ENCODE measurements at regions not wholly inside any gene's neighbourhood (a gene's known extent, or its start where the extent isn't known, plus 50 kb on each side); places are given as distances from the start of the nearest gene placed in this dataset.

DNA sequence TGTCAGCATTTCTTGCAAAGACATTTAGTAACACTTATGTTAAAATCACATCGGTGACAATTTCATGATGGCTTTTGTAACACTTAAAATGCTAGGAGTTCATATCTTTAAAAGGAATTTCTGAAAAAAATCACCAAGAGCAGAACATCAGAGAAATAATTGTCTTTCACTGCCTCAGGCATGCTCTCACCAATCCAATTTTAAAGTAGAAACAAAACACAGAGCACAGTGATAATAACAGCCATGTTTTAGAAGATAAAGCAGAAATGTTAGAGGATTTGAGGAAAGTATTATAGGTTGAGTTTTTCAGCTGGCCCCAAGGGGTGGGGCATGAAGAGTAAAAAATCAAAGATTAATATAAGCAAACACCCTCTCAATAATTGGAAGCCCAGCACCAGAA lies 1037.6 kb downstream of the DSC3 start:
- Histone ChIP-seq H3K27ac (ENCODE audit: low read depth, low read length) (no peak overlapping the region), H3K4me1 (ENCODE audit: control insufficient read depth in 1 of 2, insufficient read depth in 2 of 2, low read length in 2 of 2) (no peaks in the 10 kb centered on the region), H4K8ac (ENCODE audit: low read depth, low read length) (no peak overlapping the region), H3K14ac (ENCODE audit: low read length) (no peak overlapping the region), H3K36me3 (ENCODE audit: control insufficient read depth in 1 of 2, insufficient read depth in 2 of 2, low read length in 2 of 2) (no peaks in the 10 kb centered on the region), H2AK5ac (ENCODE audit: low read length) (no peak overlapping the region), H3K4me2 (ENCODE audit: low read length) (no peak overlapping the region), H2AFZ (ENCODE audit: insufficient read depth, low read length, poor library complexity) (no peak overlapping the region), H3K18ac (ENCODE audit: low read length) (no peak overlapping the region), H2BK120ac (ENCODE audit: insufficient read depth, low read length, poor library complexity) (no peak overlapping the region), H3K27me3 (ENCODE audit: insufficient read depth, low read length) (no peaks in the 10 kb centered on the region), H4K12ac (ENCODE audit: low read depth, low read length) (no peak overlapping the region), H3K4ac (ENCODE audit: low read depth, low read length) (no peak overlapping the region), H3K9ac (ENCODE audit: low read length) (no peak overlapping the region), H3K79me2 (ENCODE audit: control insufficient read depth, insufficient read depth, low read length, poor library complexity) (no peaks in the 10 kb centered on the region), H3K79me1 (ENCODE audit: low read length) (no peaks in the 10 kb centered on the region), H3K23ac (ENCODE audit: low read length) (no peak overlapping the region), H2BK12ac (ENCODE audit: low read length) (no peak overlapping the region), H2BK5ac (ENCODE audit: low read depth, low read length, poor library complexity) (no peak overlapping the region), H3K9me3 (ENCODE audit: insufficient read depth, low read depth, low read length) (no peaks in the 10 kb centered on the region), H3K4me3 (ENCODE audit: low read depth, low read length) (no peak overlapping the region), H4K91ac (ENCODE audit: low read depth, low read length) (no peak overlapping the region)
- no peak for DNase-seq
- no CpG with 5 or more reads among the region's 1 CpG for WGBS (ENCODE audit: extremely low coverage, insufficient coverage, insufficient read length)

DNA sequence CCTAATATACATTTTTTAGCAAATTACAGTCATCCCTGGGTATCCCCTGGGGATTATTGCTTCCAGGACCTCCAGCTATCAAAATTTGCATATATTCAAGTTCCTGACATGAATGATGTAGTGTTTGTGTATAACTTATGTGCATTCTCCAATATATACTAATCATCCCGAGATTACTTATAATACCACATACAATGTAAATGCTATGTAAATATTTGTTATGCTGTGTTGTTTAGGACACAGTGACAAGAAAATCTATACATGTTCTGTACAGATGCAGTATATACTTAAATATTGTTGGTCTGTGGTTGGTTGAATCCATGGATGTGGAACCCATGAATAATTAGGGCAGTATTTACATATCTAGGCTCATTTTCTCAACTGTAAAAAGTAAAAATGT lies 1060.3 kb downstream of the DSC3 start:
- Histone ChIP-seq H4K8ac (ENCODE audit: low read depth, low read length) (no peak overlapping the region), H3K4me1 (ENCODE audit: control insufficient read depth in 1 of 2, insufficient read depth in 2 of 2, low read length in 2 of 2) (no peaks in the 10 kb centered on the region), H3K4me3 (ENCODE audit: low read depth, low read length) (no peak overlapping the region), H3K23ac (ENCODE audit: low read length) (no peak overlapping the region), H2BK120ac (ENCODE audit: insufficient read depth, low read length, poor library complexity) (no peak overlapping the region), H3K27me3 (ENCODE audit: insufficient read depth, low read length) (no peaks in the 10 kb centered on the region), H3K79me1 (ENCODE audit: low read length) (no peaks in the 10 kb centered on the region), H4K12ac (ENCODE audit: low read depth, low read length) (no peak overlapping the region), H3K36me3 (ENCODE audit: control insufficient read depth in 1 of 2, insufficient read depth in 2 of 2, low read length in 2 of 2) (no peaks in the 10 kb centered on the region), H3K27ac (ENCODE audit: low read depth, low read length) (no peak overlapping the region), H2BK12ac (ENCODE audit: low read length) (no peak overlapping the region), H2AK5ac (ENCODE audit: low read length) (no peak overlapping the region), H3K18ac (ENCODE audit: low read length) (no peak overlapping the region), H3K79me2 (ENCODE audit: control insufficient read depth, insufficient read depth, low read length, poor library complexity) (no peaks in the 10 kb centered on the region), H3K4me2 (ENCODE audit: low read length) (no peak overlapping the region), H3K9me3 (ENCODE audit: insufficient read depth, low read depth, low read length) (no peaks in the 10 kb centered on the region), H4K91ac (ENCODE audit: low read depth, low read length) (no peak overlapping the region), H2AFZ (ENCODE audit: insufficient read depth, low read length, poor library complexity) (no peak overlapping the region), H2BK5ac (ENCODE audit: low read depth, low read length, poor library complexity) (no peak overlapping the region), H3K14ac (ENCODE audit: low read length) (no peak overlapping the region), H3K9ac (ENCODE audit: low read length) (no peak overlapping the region), H3K4ac (ENCODE audit: low read depth, low read length) (no peak overlapping the region)
- WGBS (ENCODE audit: extremely low coverage, insufficient coverage, insufficient read length) = no CpG with 5 or more reads among the region's 1 CpG
- DNase-seq = no peak

DNA sequence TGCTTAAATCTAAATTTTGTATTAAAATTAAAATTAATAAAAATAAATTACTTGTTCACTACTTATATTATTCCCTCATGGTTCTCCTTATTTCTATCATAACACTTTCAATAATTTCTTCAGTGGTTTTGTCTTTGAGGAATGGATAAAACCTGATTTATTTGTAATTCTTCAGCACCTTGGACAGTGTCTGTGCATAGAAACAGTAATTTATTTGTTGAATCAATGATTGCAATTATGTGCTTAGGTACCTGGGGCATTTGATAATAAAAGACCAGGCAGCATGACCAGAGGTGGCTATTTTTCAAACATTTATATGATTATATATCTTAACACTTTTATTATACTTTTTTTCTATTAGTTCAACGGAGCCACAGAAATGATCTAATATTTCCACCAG lies 1062.7 kb downstream of the DSC3 start:
- H3K4ac ChIP-seq (ENCODE audit: low read depth, low read length) = no peak overlapping the region
- H3K79me1 ChIP-seq (ENCODE audit: low read length) = no peaks in the 10 kb centered on the region
- DNase-seq = no peak
- H3K23ac ChIP-seq (ENCODE audit: low read length) = no peak overlapping the region
- H3K79me2 ChIP-seq (ENCODE audit: control insufficient read depth, insufficient read depth, low read length, poor library complexity) = no peaks in the 10 kb centered on the region
- no peak overlapping the region for H4K12ac ChIP-seq (ENCODE audit: low read depth, low read length)
- no peaks in the 10 kb centered on the region for H3K36me3 ChIP-seq (ENCODE audit: control insufficient read depth in 1 of 2, insufficient read depth in 2 of 2, low read length in 2 of 2)
- H4K8ac ChIP-seq (ENCODE audit: low read depth, low read length) = no peak overlapping the region
- no peak overlapping the region for H2BK5ac ChIP-seq (ENCODE audit: low read depth, low read length, poor library complexity)
- no peak overlapping the region for H3K18ac ChIP-seq (ENCODE audit: low read length)
- no peak overlapping the region for H3K9ac ChIP-seq (ENCODE audit: low read length)
- H3K4me1 ChIP-seq (ENCODE audit: control insufficient read depth in 1 of 2, insufficient read depth in 2 of 2, low read length in 2 of 2) = no peaks in the 10 kb centered on the region
- H2AFZ ChIP-seq (ENCODE audit: insufficient read depth, low read length, poor library complexity) = no peak overlapping the region
- no CpG with 5 or more reads among the region's 1 CpG for WGBS (ENCODE audit: extremely low coverage, insufficient coverage, insufficient read length)
- H2AK5ac ChIP-seq (ENCODE audit: low read length) = no peak overlapping the region
- no peak overlapping the region for H3K27ac ChIP-seq (ENCODE audit: low read depth, low read length)
- H3K4me2 ChIP-seq (ENCODE audit: low read length) = no peak overlapping the region
- H2BK12ac ChIP-seq (ENCODE audit: low read length) = no peak overlapping the region
- no peaks in the 10 kb centered on the region for H3K27me3 ChIP-seq (ENCODE audit: insufficient read depth, low read length)
- H3K9me3 ChIP-seq (ENCODE audit: insufficient read depth, low read depth, low read length) = no peaks in the 10 kb centered on the region
- H3K4me3 ChIP-seq (ENCODE audit: low read depth, low read length) = no peak overlapping the region
- H2BK120ac ChIP-seq (ENCODE audit: insufficient read depth, low read length, poor library complexity) = no peak overlapping the region
- H4K91ac ChIP-seq (ENCODE audit: low read depth, low read length) = no peak overlapping the region
- no peak overlapping the region for H3K14ac ChIP-seq (ENCODE audit: low read length)

DNA sequence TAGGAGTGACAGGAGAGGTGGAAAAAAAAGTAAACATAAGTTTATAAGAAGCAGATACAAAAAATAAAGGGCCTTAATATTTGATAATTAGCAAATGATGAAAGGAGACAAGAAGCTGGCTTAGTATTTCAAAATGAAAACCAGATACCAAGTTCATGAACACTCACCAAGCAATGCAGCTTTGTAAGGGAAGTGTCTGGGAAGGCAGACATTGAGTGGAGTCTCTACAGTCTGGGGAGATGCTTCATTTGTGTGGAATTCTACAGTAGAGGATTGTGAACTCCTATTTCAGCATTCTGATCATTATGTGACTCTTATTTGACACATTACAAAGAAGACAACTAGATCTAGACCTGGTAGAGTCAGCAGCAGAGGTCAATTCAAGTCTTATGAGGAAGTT lies 1072.7 kb downstream of the DSC3 start:
- Histone ChIP-seq H4K12ac (ENCODE audit: low read depth, low read length) (no peak overlapping the region), H3K14ac (ENCODE audit: low read length) (no peak overlapping the region), H2BK120ac (ENCODE audit: insufficient read depth, low read length, poor library complexity) (no peak overlapping the region), H2BK12ac (ENCODE audit: low read length) (no peak overlapping the region), H3K27ac (ENCODE audit: low read depth, low read length) (no peak overlapping the region), H3K4ac (ENCODE audit: low read depth, low read length) (no peak overlapping the region), H3K79me1 (ENCODE audit: low read length) (no peaks in the 10 kb centered on the region), H3K9me3 (ENCODE audit: insufficient read depth, low read depth, low read length) (no peaks in the 10 kb centered on the region), H2AK5ac (ENCODE audit: low read length) (no peak overlapping the region), H3K79me2 (ENCODE audit: control insufficient read depth, insufficient read depth, low read length, poor library complexity) (no peaks in the 10 kb centered on the region), H4K91ac (ENCODE audit: low read depth, low read length) (no peak overlapping the region), H3K27me3 (ENCODE audit: insufficient read depth, low read length) (no peaks in the 10 kb centered on the region), H3K23ac (ENCODE audit: low read length) (no peak overlapping the region), H3K36me3 (ENCODE audit: control insufficient read depth in 1 of 2, insufficient read depth in 2 of 2, low read length in 2 of 2) (no peaks in the 10 kb centered on the region), H2AFZ (ENCODE audit: insufficient read depth, low read length, poor library complexity) (no peak overlapping the region), H2BK5ac (ENCODE audit: low read depth, low read length, poor library complexity) (no peak overlapping the region), H3K4me3 (ENCODE audit: low read depth, low read length) (no peak overlapping the region), H4K8ac (ENCODE audit: low read depth, low read length) (no peak overlapping the region), H3K4me2 (ENCODE audit: low read length) (no peak overlapping the region), H3K4me1 (ENCODE audit: control insufficient read depth in 1 of 2, insufficient read depth in 2 of 2, low read length in 2 of 2) (no peaks in the 10 kb centered on the region), H3K9ac (ENCODE audit: low read length) (no peak overlapping the region), H3K18ac (ENCODE audit: low read length) (no peak overlapping the region)
- DNase-seq = peak; percentile 42 to 55

- H3K9ac ChIP-seq (ENCODE audit: low read length) = no peak overlapping the region
- H2AK5ac ChIP-seq (ENCODE audit: low read length) = no peak overlapping the region
- no CpG with 5 or more reads among the region's 3 CpGs for WGBS (ENCODE audit: extremely low coverage, insufficient coverage, insufficient read length)
- no peaks in the 10 kb centered on the region for H3K79me1 ChIP-seq (ENCODE audit: low read length)
- H3K4me3 ChIP-seq (ENCODE audit: low read depth, low read length) = no peak overlapping the region
- peak; percentile 1 to 45 for DNase-seq
- H2BK120ac ChIP-seq (ENCODE audit: insufficient read depth, low read length, poor library complexity) = no peak overlapping the region
- H3K23ac ChIP-seq (ENCODE audit: low read length) = no peak overlapping the region
- H3K36me3 ChIP-seq (ENCODE audit: control insufficient read depth in 1 of 2, insufficient read depth in 2 of 2, low read length in 2 of 2) = no peaks in the 10 kb centered on the region
- no peaks in the 10 kb centered on the region for H3K79me2 ChIP-seq (ENCODE audit: control insufficient read depth, insufficient read depth, low read length, poor library complexity)
- no peaks in the 10 kb centered on the region for H3K4me1 ChIP-seq (ENCODE audit: control insufficient read depth in 1 of 2, insufficient read depth in 2 of 2, low read length in 2 of 2)
- no peak overlapping the region for H2AFZ ChIP-seq (ENCODE audit: insufficient read depth, low read length, poor library complexity)
- no peak overlapping the region for H3K18ac ChIP-seq (ENCODE audit: low read length)
- H4K12ac ChIP-seq (ENCODE audit: low read depth, low read length) = no peak overlapping the region
- H3K27ac ChIP-seq (ENCODE audit: low read depth, low read length) = no peak overlapping the region
- H3K27me3 ChIP-seq (ENCODE audit: insufficient read depth, low read length) = no peaks in the 10 kb centered on the region
- H3K4ac ChIP-seq (ENCODE audit: low read depth, low read length) = no peak overlapping the region
- H4K8ac ChIP-seq (ENCODE audit: low read depth, low read length) = no peak overlapping the region
- no peak overlapping the region for H2BK12ac ChIP-seq (ENCODE audit: low read length)
- no peak overlapping the region for H3K14ac ChIP-seq (ENCODE audit: low read length)
- H2BK5ac ChIP-seq (ENCODE audit: low read depth, low read length, poor library complexity) = no peak overlapping the region
- no peak overlapping the region for H3K4me2 ChIP-seq (ENCODE audit: low read length)
- H4K91ac ChIP-seq (ENCODE audit: low read depth, low read length) = no peak overlapping the region
- H3K9me3 ChIP-seq (ENCODE audit: insufficient read depth, low read depth, low read length) = no peaks in the 10 kb centered on the region
Measured at GRCh38 chr18:29962579-29962978, 1080.0 kb downstream of the DSC3 start.
